B cell (primary cell): ENCODE measurements at regions not wholly inside any gene's neighbourhood (a gene's known extent, or its start where the extent isn't known, plus 50 kb on each side); places are given as distances from the start of the nearest gene placed in this dataset.

ENCODE experiments used
- ATAC-seq: fragments of 200-7000 bp; cut with Tn5 transposase; one replicate; pipeline ENCODE4 v1.10.0; 2021; ENCODE audit warnings: low read depth, mild to moderate bottlenecking, moderate number of reproducible peaks, moderate library complexity
- CTCF ChIA-PET: fragments of 350-600 bp; sonication (Branson Sonifier 250); formaldehyde crosslinking; loops from one replicate; lab custom pipeline; 2021; ENCODE audit warnings: antibody characterized with exemption, inconsistent platforms; lab: Charles Lee
- POLR2A ChIA-PET: fragments of 350-600 bp; sonication (Branson Sonifier 250); formaldehyde crosslinking; loops from one replicate; lab custom pipeline; 2021; ENCODE audit warnings: antibody characterized with exemption; lab: Charles Lee
- DNase-seq: peaks from one replicate; pipeline ENCODE4 v3.0.0; 2013
- H2AFZ ChIP-seq: 2 replicates; pipeline ENCODE4 v1.6.1; 2012; ENCODE audit warnings: mild to moderate bottlenecking, low read depth, low read length; ENCODE audit not compliant: insufficient read depth, poor library complexity, severe bottlenecking
- H3K27ac ChIP-seq, 2 donors: 1 replicate in 1 of 2; 2 replicates in 1 of 2; pipeline ENCODE4 v1.5.1; 2012 to 2013; ENCODE audit warnings: low read length in 2 of 2, mild to moderate bottlenecking in 2 of 2, moderate library complexity in 1 of 2
- H3K27me3 ChIP-seq, 4 experiments: fragments of 200-600 bp in 1 of 4; sonication (generic) in 1 of 4; replicated peaks in 1 of 4; 1 replicate in 2 of 4; 2 replicates in 2 of 4; pipeline versions ENCODE4 v1.6.1 to v1.7.0; 2013 to 2016; ENCODE audit warnings: low read length in 3 of 4, mild to moderate bottlenecking in 2 of 4, mixed read lengths in 1 of 4, moderate library complexity in 1 of 4; ENCODE audit not compliant: insufficient read depth in 4 of 4, control insufficient read depth in 3 of 4; ENCODE audit errors: control extremely low read depth in 1 of 4
- H3K36me3 ChIP-seq, 2 experiments: replicated peaks in 1 of 2; 1 replicate in 1 of 2; 2 replicates in 1 of 2; pipeline versions ENCODE4 v1.6.1 to v1.7.1; 2013; ENCODE audit warnings: low read length in 1 of 2; ENCODE audit not compliant: insufficient read depth in 2 of 2, control insufficient read depth in 1 of 2; ENCODE audit errors: control extremely low read depth in 1 of 2, extremely low read depth in 1 of 2
- H3K4me1 ChIP-seq, 2 donors: fragments of 200-600 bp in 1 of 2; sonication (generic) in 1 of 2; 1 replicate in 1 of 2; 2 replicates in 1 of 2; pipeline versions ENCODE4 v1.5.1 to v1.6.1; 2013 to 2017; ENCODE audit warnings: low read length in 2 of 2; ENCODE audit not compliant: control insufficient read depth in 2 of 2, insufficient read depth in 2 of 2
- H3K4me2 ChIP-seq: replicated peaks from 2 replicates; pipeline ENCODE3; 2012; ENCODE audit warnings: mild to moderate bottlenecking, low read depth, low read length; ENCODE audit not compliant: poor library complexity, severe bottlenecking
- H3K4me3 ChIP-seq, 5 experiments: fragments of 200-600 bp in 1 of 5; sonication (generic) in 1 of 5; 1 replicate in 3 of 5; 2 replicates in 2 of 5; pipeline versions ENCODE4 v1.5.1 to v1.7.0; 2011 to 2016; ENCODE audit warnings: low read length in 4 of 5, mild to moderate bottlenecking in 4 of 5, low read depth in 2 of 5, control low read depth in 1 of 5, moderate library complexity in 1 of 5; ENCODE audit not compliant: insufficient read depth in 1 of 5; ENCODE audit errors: control extremely low read depth in 1 of 5, extremely low read depth in 1 of 5
- H3K79me2 ChIP-seq: fragments of 200-600 bp; sonication (generic); one replicate; pipeline ENCODE4 v1.6.0; 2016; ENCODE audit warnings: low read length; ENCODE audit not compliant: control insufficient read depth, insufficient read depth
- H3K9ac ChIP-seq: fragments of 200-600 bp; sonication (generic); 2 replicates; pipeline ENCODE4 v1.6.1; 2017; ENCODE audit warnings: mild to moderate bottlenecking, low read length, moderate library complexity
- H3K9me3 ChIP-seq, 3 donors: one replicate each; pipeline versions ENCODE4 v1.6.1 to v1.7.1; 2013; ENCODE audit warnings: low read length in 2 of 3; ENCODE audit not compliant: control insufficient read depth in 2 of 3, insufficient read depth in 1 of 3; ENCODE audit errors: control extremely low read depth in 1 of 3
- H4K20me1 ChIP-seq: 2 replicates; pipeline ENCODE4 v1.6.0; 2012; ENCODE audit warnings: mild to moderate bottlenecking, low read length; ENCODE audit not compliant: insufficient read depth, control insufficient read depth, poor library complexity, severe bottlenecking
- H3K27ac Mint-ChIP-seq: one replicate; pipeline ENCODE4 v1.8.0; 2021; ENCODE audit warnings: mixed read lengths
- H3K27me3 Mint-ChIP-seq: one replicate; pipeline ENCODE4 v1.8.0; 2021; ENCODE audit warnings: mixed read lengths
- H3K4me1 Mint-ChIP-seq: one replicate; pipeline ENCODE4 v1.8.0; 2021; ENCODE audit warnings: mixed read lengths
- H3K4me3 Mint-ChIP-seq: one replicate; pipeline ENCODE4 v1.8.0; 2021; ENCODE audit warnings: mixed read lengths
- H3K9me3 Mint-ChIP-seq: one replicate; pipeline ENCODE4 v1.8.0; 2022; ENCODE audit warnings: mixed read lengths; ENCODE audit not compliant: insufficient read depth
- EZH2 ChIP-seq: IDR thresholded peaks from 2 replicates; pipeline ENCODE4 v1.6.1; 2012; ENCODE audit warnings: borderline replicate concordance, low read depth, mild to moderate bottlenecking, moderate library complexity, low read length; ENCODE audit not compliant: insufficient read depth, poor library complexity, severe bottlenecking
- WGBS: methylation state at CpG from one replicate; pipeline ENCODE4 v1.1.5; 2013; ENCODE audit warnings: missing lambda C conversion rate; ENCODE audit not compliant: insufficient coverage; 5-methylcytosine and 5-hydroxymethylcytosine counted together
- intact Hi-C: fragments of 100-400 bp; cut with micrococcal nuclease; formaldehyde crosslinking; loops from one replicate; pipeline ENCODE4 v1.10.0; 2022
- TF ChIP-seq, protein P1 (sequence below): fragments of 200-600 bp; IDR thresholded peaks from one replicate; pipeline ENCODE4 v1.8.0; 2022; ENCODE audit warnings: antibody characterized with exemption, mild to moderate bottlenecking

DNA sequence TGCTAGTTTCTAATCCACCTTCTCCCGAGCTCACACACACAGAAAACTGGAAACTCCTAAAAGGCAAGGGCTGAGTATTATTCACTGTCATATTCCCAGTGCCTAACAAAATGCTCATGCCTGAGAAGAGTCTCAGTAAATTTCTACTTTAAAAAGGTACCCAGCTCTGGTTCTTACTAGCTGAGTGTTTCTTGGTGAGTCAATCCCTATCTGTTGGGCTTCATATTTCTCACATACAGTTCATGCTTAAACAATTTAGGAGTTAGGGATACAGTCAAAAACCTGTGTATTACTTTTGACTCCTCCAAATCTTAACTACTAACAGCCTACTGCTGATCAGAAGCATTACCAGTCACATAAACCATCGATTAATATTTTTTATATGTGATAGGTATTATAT is 204.9 kb downstream of the EN1 start:
- Histone ChIP-seq H3K27me3 (no peaks in the 10 kb centered on the region), H3K9ac (no peak overlapping the region), H4K20me1 (no peaks in the 10 kb centered on the region), H3K4me1 (no peaks in the 10 kb centered on the region), H3K4me3 (no peak overlapping the region), H3K79me2 (no peaks in the 10 kb centered on the region), H3K9me3 (no peaks in the 10 kb centered on the region), H3K27ac (no peak overlapping the region), H3K4me2 (no peak overlapping the region), H2AFZ (no peak overlapping the region), H3K36me3 (no peaks in the 10 kb centered on the region)
- Mint-ChIP-seq H3K27ac (no peak overlapping the region), H3K9me3 (no peaks in the 10 kb centered on the region), H3K4me1 (no peaks in the 10 kb centered on the region), H3K27me3 (no peaks in the 10 kb centered on the region), H3K4me3 (no peak overlapping the region)
- ATAC-seq = no peak
- intact Hi-C loops = no loop called here
- DNase-seq = no peak
- TF ChIP-seq, protein P1, sequence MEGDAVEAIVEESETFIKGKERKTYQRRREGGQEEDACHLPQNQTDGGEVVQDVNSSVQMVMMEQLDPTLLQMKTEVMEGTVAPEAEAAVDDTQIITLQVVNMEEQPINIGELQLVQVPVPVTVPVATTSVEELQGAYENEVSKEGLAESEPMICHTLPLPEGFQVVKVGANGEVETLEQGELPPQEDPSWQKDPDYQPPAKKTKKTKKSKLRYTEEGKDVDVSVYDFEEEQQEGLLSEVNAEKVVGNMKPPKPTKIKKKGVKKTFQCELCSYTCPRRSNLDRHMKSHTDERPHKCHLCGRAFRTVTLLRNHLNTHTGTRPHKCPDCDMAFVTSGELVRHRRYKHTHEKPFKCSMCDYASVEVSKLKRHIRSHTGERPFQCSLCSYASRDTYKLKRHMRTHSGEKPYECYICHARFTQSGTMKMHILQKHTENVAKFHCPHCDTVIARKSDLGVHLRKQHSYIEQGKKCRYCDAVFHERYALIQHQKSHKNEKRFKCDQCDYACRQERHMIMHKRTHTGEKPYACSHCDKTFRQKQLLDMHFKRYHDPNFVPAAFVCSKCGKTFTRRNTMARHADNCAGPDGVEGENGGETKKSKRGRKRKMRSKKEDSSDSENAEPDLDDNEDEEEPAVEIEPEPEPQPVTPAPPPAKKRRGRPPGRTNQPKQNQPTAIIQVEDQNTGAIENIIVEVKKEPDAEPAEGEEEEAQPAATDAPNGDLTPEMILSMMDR = no peak
- no peak for TF ChIP-seq EZH2
- POLR2A ChIA-PET = no interaction called here
- WGBS = 50% methylated on average over 1 of the region's 2 CpGs
- CTCF ChIA-PET = interaction anchor here (0.6 kb wide), 1 partner anchor 218 kb away, joined by 3 read pairs; no protein-coding TSS in a partner anchor

GRCh38 chr2:118641711-118642110 is 205.7 kb downstream of the EN1 start:
- Histone ChIP-seq H3K4me1 (no peaks in the 10 kb centered on the region), H4K20me1 (no peaks in the 10 kb centered on the region), H3K4me2 (no peak overlapping the region), H3K36me3 (no peaks in the 10 kb centered on the region), H3K4me3 (no peak overlapping the region), H3K79me2 (no peaks in the 10 kb centered on the region), H3K9me3 (no peaks in the 10 kb centered on the region), H2AFZ (no peak overlapping the region), H3K9ac (no peak overlapping the region), H3K27me3 (no peaks in the 10 kb centered on the region), H3K27ac (no peak overlapping the region)
- Mint-ChIP-seq H3K9me3 (no peaks in the 10 kb centered on the region), H3K4me3 (no peak overlapping the region), H3K4me1 (no peaks in the 10 kb centered on the region), H3K27ac (no peak overlapping the region), H3K27me3 (no peaks in the 10 kb centered on the region)
- ChIA-PET CTCF (no interaction called here), POLR2A (no interaction called here)
- no peak for ATAC-seq
- TF ChIP-seq, protein P1 = no peak
- TF ChIP-seq EZH2 = no peak
- DNase-seq = no peak
- 71% methylated on average over 1 of the region's 1 CpG for WGBS
- intact Hi-C loops = no loop called here
